GM23248 (cell line): ENCODE measurements at regions not wholly inside any gene's neighbourhood (a gene's known extent, or its start where the extent isn't known, plus 50 kb on each side); places are given as distances from the start of the nearest gene placed in this dataset.

Source experiments
- DNase-seq: peaks from one replicate; pipeline ENCODE4 v3.0.0-alpha.2; 2015
- H2AFZ ChIP-seq: fragments of 200-600 bp; sonication (generic); 2 replicates; pipeline ENCODE4 v1.6.1; 2016; ENCODE audit warnings: antibody characterized with exemption
- H3F3A ChIP-seq: fragments of 200-600 bp; sonication (generic); 2 replicates; pipeline ENCODE4 v1.6.1; 2016; ENCODE audit warnings: mild to moderate bottlenecking, antibody characterized with exemption, mixed run types; ENCODE audit not compliant: insufficient read depth
- H3K27ac ChIP-seq: fragments of 200-600 bp; sonication (generic); 2 replicates; pipeline ENCODE4 v1.5.1; 2016; ENCODE audit warnings: mild to moderate bottlenecking
- H3K27me3 ChIP-seq: fragments of 200-600 bp; sonication (generic); replicated peaks from 2 replicates; pipeline ENCODE4 v1.6.1; 2016; ENCODE audit warnings: mild to moderate bottlenecking; ENCODE audit not compliant: insufficient read depth
- H3K36me3 ChIP-seq: fragments of 200-600 bp; sonication (generic); 2 replicates; pipeline ENCODE4 v1.6.1; 2016; ENCODE audit warnings: low read depth, mild to moderate bottlenecking
- H3K4me1 ChIP-seq: fragments of 200-600 bp; sonication (generic); 2 replicates; pipeline ENCODE4 v1.6.1; 2016; ENCODE audit warnings: mild to moderate bottlenecking; ENCODE audit not compliant: insufficient read depth
- H3K4me2 ChIP-seq: fragments of 200-600 bp; sonication (generic); one replicate; pipeline ENCODE4 v1.6.1; 2016; ENCODE audit warnings: mild to moderate bottlenecking; ENCODE audit not compliant: unreplicated experiment
- H3K4me3 ChIP-seq: fragments of 200-600 bp; sonication (generic); 2 replicates; pipeline ENCODE4 v1.5.1; 2016; ENCODE audit warnings: mild to moderate bottlenecking
- H3K79me2 ChIP-seq: fragments of 200-600 bp; sonication (generic); 2 replicates; pipeline ENCODE4 v1.6.1; 2016; ENCODE audit warnings: mild to moderate bottlenecking; ENCODE audit not compliant: insufficient read depth
- H3K9ac ChIP-seq: fragments of 200-600 bp; sonication (generic); 2 replicates; pipeline ENCODE4 v1.6.1; 2016; ENCODE audit warnings: mild to moderate bottlenecking
- H3K9me2 ChIP-seq: fragments of 200-600 bp; sonication (generic); 2 replicates; pipeline ENCODE4 v1.6.1; 2016; ENCODE audit warnings: mixed run types, mild to moderate bottlenecking, moderate library complexity; ENCODE audit not compliant: insufficient read depth
- H3K9me3 ChIP-seq: fragments of 200-600 bp; sonication (generic); one replicate; pipeline ENCODE4 v1.6.1; 2017; ENCODE audit warnings: low read depth
- H4K20me1 ChIP-seq: fragments of 200-600 bp; sonication (generic); 2 replicates; pipeline ENCODE4 v1.6.0; 2016; ENCODE audit not compliant: insufficient read depth
- EZH2 ChIP-seq: fragments of 200-600 bp; sonication (generic); IDR thresholded peaks from 2 replicates; pipeline ENCODE4 v1.6.1; 2018; ENCODE audit warnings: antibody characterized with exemption, mild to moderate bottlenecking; ENCODE audit not compliant: insufficient read depth, poor library complexity, severe bottlenecking
- EZH2phosphoT487 ChIP-seq: fragments of 200-600 bp; sonication (generic); IDR thresholded peaks from 2 replicates; pipeline ENCODE4 v1.6.1; 2018; ENCODE audit warnings: antibody characterized with exemption, moderate library complexity, mild to moderate bottlenecking, low read depth; ENCODE audit not compliant: insufficient read depth
- WGBS, 2 experiments: methylation state at CpG; one replicate each; pipeline ENCODE4 v1.1.6; 2015 to 2017; ENCODE audit warnings: low lambda C conversion rate in 2 of 2, low coverage in 1 of 2; ENCODE audit errors: missing lambda C conversion rate in 2 of 2; 5-methylcytosine and 5-hydroxymethylcytosine counted together
- in situ Hi-C: fragments of 300-500 bp; cut with MboI; formaldehyde crosslinking; loops from 2 replicates; pipeline ENCODE4 v1.15.0; 2020

- H3K79me2 ChIP-seq = no peaks in the 10 kb centered on the region
- in situ Hi-C loops = no loop called here
- WGBS, 2 experiments = 48 to 59% methylated on average over 20 to 25 of the region's 26 CpGs
Observed at GRCh38 chr3:164179110-164179774, 899.1 kb downstream of the SI start.

GRCh38 chr3:164174059-164174458, 904.2 kb downstream of the SI start:
- WGBS, 2 experiments = 31 to 48% methylated on average over 1 of the region's 1 CpG
- Histone ChIP-seq H3K9ac (no peak overlapping the region), H3K4me1 (no peaks in the 10 kb centered on the region), H3K27me3 (no peaks in the 10 kb centered on the region), H3K9me3 (no peaks in the 10 kb centered on the region), H4K20me1 (no peaks in the 10 kb centered on the region), H3K9me2 (no peaks in the 10 kb centered on the region), H3K4me2 (no peak overlapping the region), H3K27ac (no peak overlapping the region), H3K4me3 (no peak overlapping the region), H2AFZ (no peak overlapping the region), H3F3A (no peaks in the 10 kb centered on the region), H3K79me2 (no peaks in the 10 kb centered on the region), H3K36me3 (no peaks in the 10 kb centered on the region)
- TF ChIP-seq EZH2phosphoT487 (no peak), EZH2 (no peak)
- in situ Hi-C loops = no loop called here
- no peak for DNase-seq

More at GRCh38 chr3:164179110-164179774, 899.1 kb downstream of the SI start:
- Histone ChIP-seq H3K4me2 (no peak overlapping the region), H3F3A (no peaks in the 10 kb centered on the region), H3K36me3 (no peaks in the 10 kb centered on the region), H3K27ac (no peak overlapping the region), H3K9me3 (no peaks in the 10 kb centered on the region), H3K4me1 (no peaks in the 10 kb centered on the region), H3K4me3 (no peak overlapping the region), H3K9me2 (no peaks in the 10 kb centered on the region), H3K9ac (no peak overlapping the region), H3K27me3 (no peaks in the 10 kb centered on the region), H4K20me1 (no peaks in the 10 kb centered on the region), H2AFZ (no peak overlapping the region)
- TF ChIP-seq EZH2phosphoT487 (no peak), EZH2 (no peak)
- DNase-seq = no peak

GRCh38 chr3:164155400-164155799, 922.9 kb downstream of the SI start:
- H3K36me3 ChIP-seq = no peaks in the 10 kb centered on the region
- H3K4me1 ChIP-seq = no peaks in the 10 kb centered on the region
- TF ChIP-seq EZH2 (no peak), EZH2phosphoT487 (no peak)
- no peak overlapping the region for H3K27ac ChIP-seq
- H3K9me3 ChIP-seq = peaks cover 7% of the 10 kb centered on the region
- in situ Hi-C loops = no loop called here
- DNase-seq = no peak
- H3K9ac ChIP-seq = no peak overlapping the region
- WGBS, 2 experiments = 39 to 56% methylated on average over 1 of the region's 1 CpG
- H4K20me1 ChIP-seq = no peaks in the 10 kb centered on the region
- no peak overlapping the region for H3K4me2 ChIP-seq
- H3K27me3 ChIP-seq = no peaks in the 10 kb centered on the region
- no peaks in the 10 kb centered on the region for H3K9me2 ChIP-seq
- no peak overlapping the region for H2AFZ ChIP-seq
- H3F3A ChIP-seq = no peaks in the 10 kb centered on the region
- H3K4me3 ChIP-seq = no peak overlapping the region
- no peaks in the 10 kb centered on the region for H3K79me2 ChIP-seq

GRCh38 chr3:164144824-164145223, 933.5 kb downstream of the SI start:
- WGBS, 2 experiments = 14 to 15% methylated on average over 2 of the region's 2 CpGs

More at GRCh38 chr3:164144824-164145223, 933.5 kb downstream of the SI start:
- no peaks in the 10 kb centered on the region for H3F3A ChIP-seq
- no peaks in the 10 kb centered on the region for H3K27me3 ChIP-seq
- no peaks in the 10 kb centered on the region for H3K9me2 ChIP-seq
- H3K79me2 ChIP-seq = no peaks in the 10 kb centered on the region
- H3K4me3 ChIP-seq = no peak overlapping the region
- no peak overlapping the region for H2AFZ ChIP-seq
- no peak overlapping the region for H3K27ac ChIP-seq
- no peak overlapping the region for H3K9ac ChIP-seq
- no peaks in the 10 kb centered on the region for H3K4me1 ChIP-seq
- TF ChIP-seq EZH2 (no peak), EZH2phosphoT487 (no peak)
- H4K20me1 ChIP-seq = no peaks in the 10 kb centered on the region
- in situ Hi-C loops = no loop called here
- DNase-seq = no peak
- H3K4me2 ChIP-seq = no peak overlapping the region
- H3K9me3 ChIP-seq = no peaks in the 10 kb centered on the region
- no peaks in the 10 kb centered on the region for H3K36me3 ChIP-seq
